GM12865 (cell line): ENCODE measurements at regions not wholly inside any gene's neighbourhood (a gene's known extent, or its start where the extent isn't known, plus 50 kb on each side); places are given as distances from the start of the nearest gene placed in this dataset.
A peak's percentile ranks its signal among the peaks of the same experiment; 100 is the strongest.

Experiments used
- DNase-seq: peaks from one replicate; pipeline ENCODE4 v3.0.0; 2010; ENCODE audit warnings: low read depth
- H3K4me3 ChIP-seq: 2 replicates; pipeline ENCODE4 v1.5.1; 2011; ENCODE audit warnings: mild to moderate bottlenecking, low read depth, low read length, control low read depth
- CTCF ChIP-seq: IDR thresholded peaks from 2 replicates; pipeline ENCODE4 v1.5.1; 2011; ENCODE audit warnings: low read length, control low read depth, low read depth, inconsistent platforms; ENCODE audit not compliant: insufficient read depth; ENCODE audit errors: missing control alignments

GRCh38 chr11:134864233-134864967 lies 452.4 kb upstream of the B3GAT1 start:
- TF ChIP-seq CTCF, result no peak
- H3K4me3 ChIP-seq, result no peak overlapping the region
- no peak for DNase-seq

- no peak overlapping the region for H3K4me3 ChIP-seq
- no peak for DNase-seq
- no peak for TF ChIP-seq CTCF
Observed at GRCh38 chr11:134863294-134863693, 451.3 kb upstream of the B3GAT1 start.

- TF ChIP-seq CTCF, result no peak
- no peak for DNase-seq
- H3K4me3 ChIP-seq, result no peak overlapping the region
Observed at GRCh38 chr11:134862587-134863195, 450.6 kb upstream of the B3GAT1 start.

- no peak for DNase-seq
- no peak for TF ChIP-seq CTCF
- no peak overlapping the region for H3K4me3 ChIP-seq
Observed at GRCh38 chr11:134862105-134862502, 450.1 kb upstream of the B3GAT1 start.

- peak; percentile 23 for TF ChIP-seq CTCF
- no peak for DNase-seq
- H3K4me3 ChIP-seq, result no peak overlapping the region
Observed at GRCh38 chr11:134861490-134862104, 449.6 kb upstream of the B3GAT1 start.

GRCh38 chr11:134858783-134859480 lies 446.9 kb upstream of the B3GAT1 start:
- no peak overlapping the region for H3K4me3 ChIP-seq
- no peak for DNase-seq
- no peak for TF ChIP-seq CTCF
